Sigmoid colon (tissue), 4 donors: ENCODE measurements at regions not wholly inside any gene's neighbourhood (a gene's known extent, or its start where the extent isn't known, plus 50 kb on each side); places are given as distances from the start of the nearest gene placed in this dataset.

Experiments used
- CTCF ChIP-seq, 4 experiments: fragments of 450-650 bp in 3 of 4; fragments of 200-600 bp in 1 of 4; IDR thresholded peaks; one replicate each; pipeline ENCODE4 v1.5.1; 2016 to 2019; ENCODE audit warnings: antibody characterized with exemption in 4 of 4, mild to moderate bottlenecking in 3 of 4, moderate library complexity in 2 of 4
- EP300 ChIP-seq, 4 donors: sonication (generic); formaldehyde crosslinking; IDR thresholded peaks; one replicate each; pipeline ENCODE4 v1.6.1; 2017; ENCODE audit warnings: antibody characterized with exemption in 4 of 4
- POLR2A ChIP-seq, 2 donors: fragments of 450-650 bp; IDR thresholded peaks; one replicate each; pipeline ENCODE4 v1.6.1; 2016; ENCODE audit warnings: antibody characterized with exemption in 2 of 2, mild to moderate bottlenecking in 2 of 2, moderate library complexity in 2 of 2
- POLR2AphosphoS5 ChIP-seq, 4 donors: sonication (generic); formaldehyde crosslinking; IDR thresholded peaks; one replicate each; pipeline ENCODE4 v1.6.1; 2017; ENCODE audit warnings: antibody characterized with exemption in 4 of 4

- TF ChIP-seq CTCF (IDR thresholded peaks at IDR 0.05) (no peak), POLR2A (IDR thresholded peaks at IDR 0.05) (no peak), POLR2AphosphoS5 (IDR thresholded peaks at IDR 0.05) (no peak), EP300 (IDR thresholded peaks at IDR 0.05) (no peak)
These were observed 56.9 kb upstream of the PPP2R2D start for GRCh38 chr10:131843881-131844284.
